Activated CD4-positive, CD25-positive, alpha-beta regulatory T cell treated with anti-CD3 and anti-CD28 coated beads, Interleukin-2, amount 50 U/mL, for 72 hours (primary cell): ENCODE measurements at regions not wholly inside any gene's neighbourhood (a gene's known extent, or its start where the extent isn't known, plus 50 kb on each side); places are given as distances from the start of the nearest gene placed in this dataset.

Source experiments
- DNase-seq: peaks from one replicate; pipeline ENCODE4 v3.0.0; 2021

GRCh38 chr10:44326474-44327030 lies 58.3 kb downstream of the CXCL12 start:
- DNase-seq = no peak

GRCh38 chr10:44325596-44326307 lies 59.1 kb downstream of the CXCL12 start:
- DNase-seq = no peak

DNA sequence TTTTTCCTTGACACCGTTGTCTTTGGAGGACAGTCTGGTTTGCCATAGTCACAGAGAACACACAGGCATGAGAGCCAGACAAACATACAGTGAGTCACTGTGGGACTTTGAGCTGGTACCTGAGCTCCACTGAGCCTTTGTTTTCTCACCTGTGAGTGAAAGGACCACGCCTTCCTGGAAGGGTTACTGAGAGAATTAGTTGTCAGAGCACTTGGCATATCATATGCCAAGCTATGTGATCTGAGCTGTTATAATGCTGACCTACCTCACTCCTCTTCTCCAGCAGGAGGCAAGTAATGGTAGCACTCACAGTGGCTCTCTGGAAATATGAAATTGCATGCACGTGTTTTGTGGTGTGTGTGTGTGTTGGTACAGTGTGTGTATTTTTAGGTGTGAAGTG lies 59.7 kb downstream of the CXCL12 start:
- no peak for DNase-seq

DNA sequence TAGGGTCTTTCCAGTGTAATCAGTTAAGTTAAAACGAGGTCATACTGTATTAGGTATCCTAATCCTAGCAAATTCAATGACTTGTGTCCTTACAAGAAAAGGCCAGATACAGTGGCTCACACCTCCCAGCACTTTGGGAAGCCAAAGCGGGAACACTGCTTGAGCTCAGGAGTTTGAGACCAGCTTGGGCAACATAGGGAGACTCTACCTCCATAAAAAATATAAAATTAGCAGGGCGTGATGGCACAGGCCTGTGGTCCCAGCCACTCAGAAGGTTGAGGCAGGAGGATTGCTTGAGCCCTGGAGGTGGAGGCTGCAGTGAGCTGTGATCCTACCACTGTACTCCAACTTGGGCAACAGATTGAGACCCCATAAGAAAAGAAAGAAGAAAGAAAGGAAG lies 61.1 kb downstream of the CXCL12 start:
- DNase-seq = no peak

- DNase-seq = no peak
These were observed 62.8 kb downstream of the CXCL12 start for GRCh38 chr10:44322137-44322536.

- no peak for DNase-seq
These were observed 64.1 kb downstream of the CXCL12 start for GRCh38 chr10:44320756-44321155.

DNA sequence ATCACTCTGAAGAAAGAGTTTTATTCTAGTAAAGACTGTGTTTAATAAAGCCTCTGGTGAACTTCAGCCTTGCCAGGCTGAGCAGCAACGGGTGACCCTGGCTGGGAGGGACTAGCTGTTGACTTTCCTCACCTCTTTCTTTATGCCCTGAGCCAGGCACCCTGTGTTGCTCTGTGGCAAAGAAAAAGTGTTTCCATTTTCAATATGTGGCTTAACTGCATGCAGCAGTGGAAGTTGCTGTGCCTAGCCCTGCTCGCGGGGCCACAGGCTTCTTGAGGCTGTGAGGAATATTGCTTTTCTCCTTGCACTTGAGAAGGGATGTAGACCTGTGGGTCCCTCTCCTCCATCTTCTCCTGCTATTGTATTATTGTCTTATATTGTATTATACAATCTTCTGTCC lies 67.0 kb downstream of the CXCL12 start:
- no peak for DNase-seq

GRCh38 chr10:44316922-44317215 lies 68.0 kb downstream of the CXCL12 start:
- no peak for DNase-seq

- no peak for DNase-seq
These were observed 68.5 kb downstream of the CXCL12 start for GRCh38 chr10:44316187-44316921.

GRCh38 chr10:44314802-44315460 lies 70.0 kb downstream of the CXCL12 start:
- no peak for DNase-seq

DNA sequence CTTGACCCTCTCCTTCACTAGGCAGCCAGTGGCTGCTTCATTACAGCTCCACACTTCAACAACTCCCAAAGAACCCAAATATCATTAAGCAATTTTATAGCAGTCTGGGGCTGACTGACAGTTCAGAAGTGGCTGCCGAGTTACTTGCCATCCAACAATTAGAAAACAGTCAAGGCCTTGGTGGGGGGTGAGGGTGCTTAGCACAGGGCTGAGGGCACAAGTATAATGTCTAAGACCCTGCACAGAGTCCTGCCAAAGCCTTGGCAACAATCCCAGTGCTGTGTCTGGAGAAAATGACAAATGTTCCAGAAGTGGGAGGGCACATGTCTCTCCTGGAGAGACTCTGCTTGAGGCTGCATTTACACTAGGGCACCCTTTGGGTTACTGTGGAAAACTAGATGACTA lies 71.1 kb downstream of the CXCL12 start:
- no peak for DNase-seq

DNA sequence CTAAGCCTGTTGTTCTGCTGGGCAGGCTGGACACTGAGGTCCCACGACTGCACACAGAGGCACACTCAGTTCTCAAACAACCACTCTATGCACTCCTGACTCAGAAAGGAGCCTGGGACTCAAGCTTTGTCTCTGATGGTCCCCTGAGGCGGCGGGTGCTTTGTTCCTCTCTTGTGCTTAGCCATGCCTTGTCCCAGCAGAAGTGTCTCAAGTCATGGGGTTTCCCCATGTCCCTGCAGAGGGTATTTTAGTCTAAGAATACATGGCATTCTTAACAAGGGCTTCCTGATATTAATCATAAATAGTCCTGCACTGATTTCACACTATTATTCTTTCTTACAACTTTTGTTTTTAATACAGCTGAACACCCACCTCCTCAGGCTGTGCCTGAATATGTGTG lies 72.5 kb downstream of the CXCL12 start:
- DNase-seq = no peak

- DNase-seq = no peak
These were observed 73.3 kb downstream of the CXCL12 start for GRCh38 chr10:44311563-44312051.

DNA sequence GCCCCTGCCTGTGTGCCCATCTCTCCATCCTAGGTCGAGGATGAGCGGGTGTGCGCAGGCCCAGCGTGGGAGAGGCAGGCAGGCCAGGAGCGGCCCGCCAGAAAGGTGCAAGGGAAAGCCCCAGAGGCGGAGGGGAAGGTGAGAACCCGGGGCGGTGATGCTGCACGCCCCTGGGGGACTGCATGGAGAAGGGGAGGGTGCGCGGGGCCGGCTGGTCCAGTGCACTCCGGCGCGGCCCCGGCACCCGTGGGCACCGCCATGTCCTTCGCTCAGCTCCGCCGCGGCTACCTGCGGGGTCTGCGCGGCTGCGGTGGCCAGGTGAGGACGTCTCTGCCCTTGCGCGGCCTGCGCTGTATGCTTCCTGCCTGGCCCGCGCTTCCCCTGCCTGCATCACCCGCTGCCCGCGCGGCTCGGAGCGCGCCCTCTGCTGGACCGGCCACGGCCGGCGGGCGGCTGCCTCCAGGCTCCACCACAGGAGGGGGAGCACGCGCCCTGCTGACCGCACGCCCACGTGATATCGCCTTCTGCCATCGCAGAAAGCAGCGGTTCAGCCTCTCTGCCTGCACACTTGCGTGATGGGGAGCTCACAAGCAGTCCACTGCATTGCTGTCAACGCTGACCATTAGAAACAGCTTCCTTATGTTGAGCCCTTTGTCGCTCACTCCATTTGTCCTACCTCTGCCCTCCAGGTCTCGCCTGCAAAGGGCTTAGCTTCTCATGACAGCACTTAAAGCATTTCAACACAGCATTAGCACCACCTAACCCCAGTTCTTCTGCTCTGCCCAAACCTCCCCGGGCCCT lies 73.9 kb downstream of the CXCL12 start:
- peak; percentile 65 for DNase-seq

DNA sequence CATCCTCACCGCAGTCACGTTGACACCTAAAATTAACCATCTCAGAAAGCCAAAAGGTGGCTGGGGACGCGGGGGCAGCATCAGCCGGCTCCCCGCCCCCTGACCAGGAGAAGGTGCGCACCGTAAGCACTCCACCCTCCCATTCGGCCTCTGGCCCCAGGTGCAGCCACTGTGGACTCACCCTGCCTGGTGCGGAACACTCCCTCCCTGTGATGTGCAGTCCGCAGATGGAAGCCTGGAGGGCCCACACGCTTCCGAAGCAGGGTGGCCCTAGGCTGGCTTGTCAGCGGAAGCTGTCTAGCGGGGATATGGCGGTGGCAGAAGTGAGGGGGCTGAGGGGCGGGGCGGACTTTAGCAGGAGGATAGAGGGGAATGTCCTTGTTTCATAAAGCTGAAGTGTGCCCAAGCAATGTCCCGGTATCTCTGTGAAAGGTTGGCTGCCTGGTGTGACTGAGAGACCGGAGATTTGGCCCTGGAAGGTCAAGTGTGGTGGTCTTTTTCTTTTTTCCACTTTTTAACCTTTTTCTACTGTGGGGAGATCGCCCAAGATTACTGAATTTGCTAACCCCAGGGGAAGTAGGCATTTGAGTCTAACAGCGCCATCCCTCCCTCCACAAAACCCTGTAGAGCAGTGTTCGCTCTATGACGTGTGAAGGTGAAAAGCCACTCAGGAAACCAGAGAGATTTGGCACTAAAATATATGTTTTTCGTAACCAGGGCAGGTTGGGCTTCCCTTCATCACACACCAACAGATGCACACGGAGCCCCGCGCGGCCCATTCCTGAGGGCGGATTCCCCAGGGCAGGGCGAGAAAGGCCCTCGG lies 74.7 kb downstream of the CXCL12 start:
- DNase-seq = no peak

DNA sequence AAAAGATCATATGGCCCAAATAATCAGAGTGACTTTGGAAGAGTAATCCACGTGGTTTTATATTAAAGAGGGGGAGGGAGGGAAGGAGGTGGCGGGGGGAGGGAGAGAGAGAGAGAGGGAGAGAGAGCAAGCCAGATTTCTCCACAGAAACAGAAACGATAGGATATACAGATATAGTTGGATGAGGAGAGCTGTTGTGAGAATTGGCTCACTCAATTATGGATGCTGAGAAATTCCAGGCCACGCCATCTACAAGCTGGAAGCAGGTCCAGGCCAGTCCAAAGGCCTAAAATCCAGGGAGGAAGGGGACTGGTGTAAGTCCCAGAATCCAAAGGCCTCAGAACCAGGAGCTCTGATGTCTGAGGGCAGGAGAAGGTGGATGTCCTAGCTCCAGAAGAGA lies 75.5 kb downstream of the CXCL12 start:
- DNase-seq = no peak

GRCh38 chr10:44308935-44309334 lies 76.0 kb downstream of the CXCL12 start:
- DNase-seq = no peak

DNA sequence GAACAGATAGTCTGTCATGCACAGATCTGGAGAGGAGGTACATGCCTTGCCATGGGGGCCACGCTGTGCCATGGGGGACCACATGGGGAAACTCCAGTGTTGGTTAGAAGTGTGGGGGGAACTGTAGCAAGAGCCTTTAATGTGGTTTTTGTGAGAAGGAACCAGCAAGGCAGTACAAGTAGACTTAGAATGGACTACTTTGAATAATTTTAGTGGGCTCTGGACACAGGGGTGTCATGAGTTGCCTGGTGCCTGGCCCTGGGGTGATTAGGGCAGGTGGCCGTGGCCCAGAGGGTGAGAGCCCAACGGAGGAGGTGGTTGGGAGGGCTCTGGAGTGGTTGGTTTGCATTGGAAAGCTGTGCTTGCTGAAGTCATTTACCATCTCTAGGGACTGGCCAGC lies 77.2 kb downstream of the CXCL12 start:
- DNase-seq = no peak

DNA sequence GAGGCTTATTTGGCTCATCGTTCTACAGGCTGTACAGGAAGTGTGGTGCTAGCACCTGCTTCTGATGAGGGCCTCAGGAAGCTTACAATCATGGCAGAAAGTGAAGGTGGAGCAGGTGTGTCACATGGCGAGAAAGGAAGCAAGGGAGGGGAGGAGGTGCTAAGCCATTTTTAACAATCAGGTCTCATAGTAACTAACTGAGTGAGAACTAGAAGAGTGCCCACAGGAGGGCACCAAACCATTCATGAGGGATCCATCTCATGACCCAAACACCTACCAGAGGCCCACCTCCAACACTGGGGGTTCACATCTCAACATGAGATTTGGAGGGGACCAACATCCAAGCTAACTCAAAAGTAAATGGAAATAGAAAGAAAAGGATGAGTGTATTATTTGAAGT lies 78.1 kb downstream of the CXCL12 start:
- DNase-seq = no peak

- DNase-seq = no peak
These were observed 78.7 kb downstream of the CXCL12 start for GRCh38 chr10:44306147-44306710.

DNA sequence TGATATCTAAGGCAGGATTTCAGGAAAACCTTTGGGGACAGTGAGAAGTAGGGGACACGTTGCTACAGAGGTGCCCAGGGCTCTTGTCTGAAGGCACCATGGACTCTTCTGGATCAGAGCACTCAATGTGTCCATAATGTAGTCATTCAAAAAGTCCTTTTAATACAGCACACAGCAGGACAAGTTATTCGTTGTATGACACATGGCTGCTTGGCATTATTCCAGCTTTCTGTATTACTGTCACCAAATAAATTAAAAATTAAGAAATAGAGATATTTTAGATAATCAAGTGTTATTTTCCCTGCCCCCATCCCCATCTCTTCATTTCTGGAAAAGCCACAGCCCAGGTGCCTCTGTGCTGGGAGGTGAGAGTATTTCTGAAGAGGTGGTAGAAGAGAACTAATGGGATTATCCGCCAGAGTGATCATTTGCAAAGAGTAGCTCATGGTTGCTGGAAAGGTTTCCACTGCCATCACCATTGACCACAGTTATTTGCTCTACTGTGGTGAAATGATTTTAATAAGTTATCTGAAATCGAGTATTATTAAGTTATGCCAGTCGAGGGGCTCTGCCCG lies 83.0 kb downstream of the CXCL12 start:
- DNase-seq = no peak
